ENCODE measurements at regions not wholly inside any gene's neighbourhood (a gene's known extent, or its start where the extent isn't known, plus 50 kb on each side); places are given as distances from the start of the nearest gene placed in this dataset.

DNA sequence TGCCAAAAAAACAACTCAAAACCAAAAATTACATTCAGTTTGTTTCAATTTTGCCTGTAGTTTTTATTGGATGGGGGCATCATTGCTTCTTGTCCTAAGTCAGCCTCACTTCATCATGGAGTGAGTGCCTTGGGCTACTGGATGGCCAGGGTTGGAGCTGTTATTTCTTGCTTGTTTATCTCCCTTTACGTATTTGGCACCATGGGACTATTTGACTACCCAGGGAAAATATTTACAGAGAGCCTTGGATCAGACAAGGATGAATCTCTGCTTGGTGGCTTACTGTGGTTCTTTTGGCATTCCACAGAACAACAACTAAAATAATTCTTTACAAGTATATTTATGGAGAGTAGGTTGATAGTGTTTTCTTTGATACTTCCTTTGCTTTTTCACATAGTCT is 160.8 kb upstream of the SEL1L start:
- TF ChIP-seq, protein P1, sequence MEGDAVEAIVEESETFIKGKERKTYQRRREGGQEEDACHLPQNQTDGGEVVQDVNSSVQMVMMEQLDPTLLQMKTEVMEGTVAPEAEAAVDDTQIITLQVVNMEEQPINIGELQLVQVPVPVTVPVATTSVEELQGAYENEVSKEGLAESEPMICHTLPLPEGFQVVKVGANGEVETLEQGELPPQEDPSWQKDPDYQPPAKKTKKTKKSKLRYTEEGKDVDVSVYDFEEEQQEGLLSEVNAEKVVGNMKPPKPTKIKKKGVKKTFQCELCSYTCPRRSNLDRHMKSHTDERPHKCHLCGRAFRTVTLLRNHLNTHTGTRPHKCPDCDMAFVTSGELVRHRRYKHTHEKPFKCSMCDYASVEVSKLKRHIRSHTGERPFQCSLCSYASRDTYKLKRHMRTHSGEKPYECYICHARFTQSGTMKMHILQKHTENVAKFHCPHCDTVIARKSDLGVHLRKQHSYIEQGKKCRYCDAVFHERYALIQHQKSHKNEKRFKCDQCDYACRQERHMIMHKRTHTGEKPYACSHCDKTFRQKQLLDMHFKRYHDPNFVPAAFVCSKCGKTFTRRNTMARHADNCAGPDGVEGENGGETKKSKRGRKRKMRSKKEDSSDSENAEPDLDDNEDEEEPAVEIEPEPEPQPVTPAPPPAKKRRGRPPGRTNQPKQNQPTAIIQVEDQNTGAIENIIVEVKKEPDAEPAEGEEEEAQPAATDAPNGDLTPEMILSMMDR (IDR thresholded peaks at IDR 0.05) = no peak
- no peak for TF ChIP-seq POLR2AphosphoS5 (IDR thresholded peaks at IDR 0.05; ENCODE audit: low read depth, low read length)
- TF ChIP-seq, protein P2, sequence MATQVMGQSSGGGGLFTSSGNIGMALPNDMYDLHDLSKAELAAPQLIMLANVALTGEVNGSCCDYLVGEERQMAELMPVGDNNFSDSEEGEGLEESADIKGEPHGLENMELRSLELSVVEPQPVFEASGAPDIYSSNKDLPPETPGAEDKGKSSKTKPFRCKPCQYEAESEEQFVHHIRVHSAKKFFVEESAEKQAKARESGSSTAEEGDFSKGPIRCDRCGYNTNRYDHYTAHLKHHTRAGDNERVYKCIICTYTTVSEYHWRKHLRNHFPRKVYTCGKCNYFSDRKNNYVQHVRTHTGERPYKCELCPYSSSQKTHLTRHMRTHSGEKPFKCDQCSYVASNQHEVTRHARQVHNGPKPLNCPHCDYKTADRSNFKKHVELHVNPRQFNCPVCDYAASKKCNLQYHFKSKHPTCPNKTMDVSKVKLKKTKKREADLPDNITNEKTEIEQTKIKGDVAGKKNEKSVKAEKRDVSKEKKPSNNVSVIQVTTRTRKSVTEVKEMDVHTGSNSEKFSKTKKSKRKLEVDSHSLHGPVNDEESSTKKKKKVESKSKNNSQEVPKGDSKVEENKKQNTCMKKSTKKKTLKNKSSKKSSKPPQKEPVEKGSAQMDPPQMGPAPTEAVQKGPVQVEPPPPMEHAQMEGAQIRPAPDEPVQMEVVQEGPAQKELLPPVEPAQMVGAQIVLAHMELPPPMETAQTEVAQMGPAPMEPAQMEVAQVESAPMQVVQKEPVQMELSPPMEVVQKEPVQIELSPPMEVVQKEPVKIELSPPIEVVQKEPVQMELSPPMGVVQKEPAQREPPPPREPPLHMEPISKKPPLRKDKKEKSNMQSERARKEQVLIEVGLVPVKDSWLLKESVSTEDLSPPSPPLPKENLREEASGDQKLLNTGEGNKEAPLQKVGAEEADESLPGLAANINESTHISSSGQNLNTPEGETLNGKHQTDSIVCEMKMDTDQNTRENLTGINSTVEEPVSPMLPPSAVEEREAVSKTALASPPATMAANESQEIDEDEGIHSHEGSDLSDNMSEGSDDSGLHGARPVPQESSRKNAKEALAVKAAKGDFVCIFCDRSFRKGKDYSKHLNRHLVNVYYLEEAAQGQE (IDR thresholded peaks at IDR 0.05; ENCODE audit: insufficient read depth in 1 of 2, low read depth in 2 of 2, low read length in 1 of 2) = no peak
